CD4-positive, CD25-positive, alpha-beta regulatory T cell (primary cell): ENCODE measurements at regions not wholly inside any gene's neighbourhood (a gene's known extent, or its start where the extent isn't known, plus 50 kb on each side); places are given as distances from the start of the nearest gene placed in this dataset.

Experiments
- ATAC-seq, 2 donors: fragments of 150-1000 bp; cut with Tn5 transposase; one replicate each; pipeline ENCODE4 v1.10.0; 2021; ENCODE audit warnings: low read depth in 2 of 2, moderate number of reproducible peaks in 2 of 2, moderate library complexity in 1 of 2
- DNase-seq, 3 donors: peaks; one replicate each; pipeline versions ENCODE4 v3.0.0 to v3.0.0-alpha.2; 2012 to 2022; ENCODE audit warnings: mixed read lengths in 1 of 3
- H3K27ac ChIP-seq: one replicate; pipeline ENCODE4 v1.7.0; 2013; ENCODE audit warnings: mild to moderate bottlenecking, low read length; ENCODE audit not compliant: insufficient read depth, poor library complexity, severe bottlenecking
- H3K27me3 ChIP-seq: one replicate; pipeline ENCODE4 v1.7.0; 2013; ENCODE audit warnings: low read length; ENCODE audit not compliant: control insufficient read depth, insufficient read depth
- H3K36me3 ChIP-seq: one replicate; pipeline ENCODE4 v1.7.0; 2013; ENCODE audit warnings: mild to moderate bottlenecking, low read length, moderate library complexity; ENCODE audit not compliant: control insufficient read depth, insufficient read depth
- H3K4me1 ChIP-seq: 2 replicates; pipeline ENCODE4 v1.7.0; 2013; ENCODE audit warnings: mild to moderate bottlenecking, low read length; ENCODE audit not compliant: insufficient read depth, control insufficient read depth, poor library complexity, severe bottlenecking
- H3K4me3 ChIP-seq: one replicate; pipeline ENCODE4 v1.7.0; 2013; ENCODE audit warnings: low read depth, mild to moderate bottlenecking, low read length, moderate library complexity
- H3K9me3 ChIP-seq, 2 experiments: 1 replicate in 1 of 2; 2 replicates in 1 of 2; pipeline ENCODE4 v1.7.0; 2013; ENCODE audit warnings: low read length in 2 of 2, mild to moderate bottlenecking in 1 of 2, moderate library complexity in 1 of 2; ENCODE audit not compliant: control insufficient read depth in 2 of 2
- H3K27ac Mint-ChIP-seq, 3 donors: one replicate each; pipeline ENCODE4 v1.8.0; 2020 to 2022; ENCODE audit warnings: mild to moderate bottlenecking in 3 of 3, mixed read lengths in 3 of 3, moderate library complexity in 2 of 3
- H3K27me3 Mint-ChIP-seq: one replicate; pipeline ENCODE4 v1.8.0; 2022; ENCODE audit warnings: mild to moderate bottlenecking, mixed read lengths
- H3K36me3 Mint-ChIP-seq: one replicate; pipeline ENCODE4 v1.8.0; 2020; ENCODE audit warnings: mixed read lengths
- H3K4me1 Mint-ChIP-seq, 4 donors: one replicate each; pipeline ENCODE4 v1.8.0; 2020 to 2022; ENCODE audit warnings: mixed read lengths in 4 of 4, mild to moderate bottlenecking in 1 of 4
- H3K4me3 Mint-ChIP-seq, 4 donors: one replicate each; pipeline ENCODE4 v1.8.0; 2020 to 2022; ENCODE audit warnings: mild to moderate bottlenecking in 4 of 4, mixed read lengths in 4 of 4, moderate library complexity in 3 of 4
- H3K9me3 Mint-ChIP-seq, 7 donors: one replicate each; pipeline ENCODE4 v1.8.0; 2020 to 2022; ENCODE audit warnings: mixed read lengths in 7 of 7, mild to moderate bottlenecking in 3 of 7, moderate library complexity in 2 of 7

DNA sequence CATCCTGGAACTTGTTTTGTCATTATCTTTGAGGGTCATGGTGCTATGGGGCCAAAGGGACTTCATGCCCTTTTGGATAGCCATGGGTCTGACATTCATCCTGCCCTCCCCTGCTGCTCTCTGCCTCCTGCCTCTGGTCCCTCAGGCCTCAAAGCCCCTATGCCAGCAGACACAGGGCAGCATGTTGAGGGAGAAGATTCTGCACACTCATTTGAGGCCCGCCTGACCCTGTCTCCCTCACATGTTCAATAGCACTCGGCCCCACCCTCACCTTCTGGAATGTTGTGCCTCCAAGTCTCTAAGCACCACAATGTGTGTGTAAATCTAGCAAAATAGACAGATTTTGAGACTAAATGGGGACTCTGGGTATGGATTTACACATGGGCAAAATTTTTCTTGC is 178.7 kb upstream of the ANKRD28 start:
- no peak overlapping the region for H3K27ac Mint-ChIP-seq
- DNase-seq (no peak), ATAC-seq (no peak)
- H3K27me3 Mint-ChIP-seq = peaks cover 4% of the 10 kb centered on the region
- H3K9me3 Mint-ChIP-seq = peaks cover 0 to 1% (median 0%) of the 10 kb centered on the region in 7 donors
- Histone ChIP-seq H3K36me3 (no peaks in the 10 kb centered on the region), H3K27me3 (no peaks in the 10 kb centered on the region), H3K4me3 (no peak overlapping the region), H3K9me3 (no peaks in the 10 kb centered on the region), H3K4me1 (no peaks in the 10 kb centered on the region), H3K27ac (no peak overlapping the region)
- H3K4me3 Mint-ChIP-seq = no peak overlapping the region
- no peaks in the 10 kb centered on the region for H3K36me3 Mint-ChIP-seq
- no peaks in the 10 kb centered on the region for H3K4me1 Mint-ChIP-seq

DNA sequence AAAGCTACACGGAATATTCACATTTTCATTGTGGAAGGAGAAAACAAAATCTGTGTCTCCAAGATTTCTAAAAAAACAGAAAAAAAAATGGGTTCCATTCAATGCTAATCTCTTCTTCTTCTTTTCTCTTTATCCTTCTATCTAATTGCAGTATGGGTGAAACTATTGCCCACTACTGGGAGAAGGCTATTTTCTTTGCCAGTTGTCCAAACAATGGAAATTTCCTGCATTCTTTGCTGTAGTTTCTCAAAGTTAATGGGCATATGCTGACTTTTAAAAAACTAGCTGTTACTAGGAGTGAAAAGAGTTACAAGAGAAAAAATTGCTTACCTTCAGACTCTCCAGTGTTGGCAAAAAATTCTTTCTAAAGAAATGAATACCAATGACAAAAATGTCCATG is 179.3 kb upstream of the ANKRD28 start:
- Histone ChIP-seq H3K4me1 (no peaks in the 10 kb centered on the region), H3K4me3 (no peak overlapping the region), H3K9me3 (no peaks in the 10 kb centered on the region), H3K36me3 (no peaks in the 10 kb centered on the region), H3K27ac (no peak overlapping the region), H3K27me3 (no peaks in the 10 kb centered on the region)
- no peak overlapping the region for H3K4me3 Mint-ChIP-seq
- H3K27me3 Mint-ChIP-seq = no peaks in the 10 kb centered on the region
- no peaks in the 10 kb centered on the region for H3K4me1 Mint-ChIP-seq
- no peak for DNase-seq
- ATAC-seq = no peak
- H3K36me3 Mint-ChIP-seq = no peaks in the 10 kb centered on the region
- peaks cover 0 to 1% (median 0%) of the 10 kb centered on the region in 7 donors for H3K9me3 Mint-ChIP-seq
- no peak overlapping the region for H3K27ac Mint-ChIP-seq

DNA sequence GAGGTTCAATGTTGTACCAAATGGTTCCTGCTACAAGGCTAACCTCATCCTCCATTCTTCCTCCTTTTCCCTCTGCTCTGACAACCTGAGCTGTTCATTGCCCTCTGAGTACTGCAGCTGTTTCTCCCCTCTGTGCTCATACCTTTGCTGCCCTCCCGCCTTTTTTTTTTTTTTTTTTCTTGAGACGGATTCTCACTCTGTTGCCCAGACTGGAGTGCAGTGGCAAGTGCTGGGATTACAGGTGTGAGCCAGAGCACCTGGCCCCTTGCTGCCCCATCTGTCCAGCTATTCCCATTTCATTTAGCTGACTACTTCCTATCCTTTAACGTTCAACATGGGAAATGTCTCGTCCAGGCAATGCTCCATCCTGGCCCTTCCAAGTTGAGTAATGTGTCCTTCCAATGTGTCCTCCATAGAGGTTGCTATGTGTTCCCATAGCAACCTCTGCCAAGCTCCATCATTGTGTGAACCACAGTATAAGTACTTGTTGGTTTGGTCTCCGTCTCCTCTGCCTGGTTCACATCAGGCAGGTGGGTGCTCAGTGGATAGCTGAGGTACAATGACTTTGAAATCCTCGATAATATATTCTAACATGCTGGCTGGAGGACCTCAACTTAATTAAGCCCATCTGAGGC is 179.9 kb upstream of the ANKRD28 start:
- ATAC-seq (no peak), DNase-seq (no peak)
- Histone ChIP-seq H3K27ac (no peak overlapping the region), H3K36me3 (no peaks in the 10 kb centered on the region), H3K4me1 (no peaks in the 10 kb centered on the region), H3K4me3 (no peak overlapping the region), H3K9me3 (no peaks in the 10 kb centered on the region), H3K27me3 (no peaks in the 10 kb centered on the region)
- Mint-ChIP-seq H3K4me3 (no peak overlapping the region), H3K27me3 (no peaks in the 10 kb centered on the region), H3K4me1 (no peaks in the 10 kb centered on the region), H3K36me3 (no peaks in the 10 kb centered on the region), H3K27ac (no peak overlapping the region), H3K9me3 (peaks cover 0 to 1% (median 0%) of the 10 kb centered on the region in 7 donors)

DNA sequence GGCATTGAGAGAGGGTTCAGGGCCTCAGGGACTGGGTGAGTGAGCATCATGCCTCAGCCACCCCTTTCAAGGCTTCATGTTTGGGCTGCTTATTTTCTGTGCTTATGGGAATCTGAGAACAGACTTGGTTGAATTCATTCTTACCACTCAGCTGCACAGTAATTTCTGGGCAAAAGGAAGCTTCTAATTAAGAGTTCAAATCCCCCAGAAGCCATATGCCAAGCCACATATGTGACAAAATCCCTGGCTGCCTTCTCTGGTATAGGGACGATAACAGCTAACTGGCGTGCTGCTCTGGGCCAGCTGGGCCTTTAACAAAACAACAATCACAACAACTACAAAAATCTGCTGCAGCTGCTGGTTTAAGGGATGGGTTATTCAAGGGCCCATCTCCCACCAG is 181.0 kb upstream of the ANKRD28 start:
- Histone ChIP-seq H3K4me1 (no peaks in the 10 kb centered on the region), H3K9me3 (no peaks in the 10 kb centered on the region), H3K36me3 (no peaks in the 10 kb centered on the region), H3K27ac (no peak overlapping the region), H3K4me3 (no peak overlapping the region), H3K27me3 (no peaks in the 10 kb centered on the region)
- ATAC-seq (no peak), DNase-seq (no peak)
- no peak overlapping the region for H3K27ac Mint-ChIP-seq
- peaks cover 0 to 1% (median 0%) of the 10 kb centered on the region in 7 donors for H3K9me3 Mint-ChIP-seq
- no peaks in the 10 kb centered on the region for H3K4me1 Mint-ChIP-seq
- no peaks in the 10 kb centered on the region for H3K36me3 Mint-ChIP-seq
- H3K27me3 Mint-ChIP-seq = peaks cover 5% of the 10 kb centered on the region
- no peak overlapping the region for H3K4me3 Mint-ChIP-seq

DNA sequence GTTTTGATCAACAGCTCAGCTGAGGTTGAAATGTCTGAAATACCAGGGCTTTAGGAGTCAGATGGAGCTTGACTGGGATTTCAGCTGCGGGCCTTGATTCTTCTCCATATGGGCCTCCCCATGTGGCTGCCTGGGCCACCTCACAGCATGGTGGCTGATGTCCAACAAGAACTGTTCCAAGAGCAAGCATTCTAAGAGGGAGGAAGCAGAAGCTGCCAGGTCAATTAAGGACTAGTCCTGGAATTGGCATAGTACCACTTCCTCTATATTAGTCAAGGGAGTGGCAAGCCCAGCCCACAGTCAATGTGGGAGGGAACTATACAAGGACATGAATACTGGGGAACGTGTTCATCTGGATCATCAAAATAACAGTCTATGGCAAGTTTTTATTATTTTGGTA is 181.7 kb upstream of the ANKRD28 start:
- H3K27me3 ChIP-seq = no peaks in the 10 kb centered on the region
- H3K4me3 Mint-ChIP-seq = no peak overlapping the region
- H3K9me3 Mint-ChIP-seq = peaks cover 0 to 3% (median 0%) of the 10 kb centered on the region in 7 donors
- H3K27me3 Mint-ChIP-seq = peaks cover 5% of the 10 kb centered on the region
- DNase-seq (no peak), ATAC-seq (no peak)
- no peaks in the 10 kb centered on the region for H3K9me3 ChIP-seq
- H3K36me3 ChIP-seq = no peaks in the 10 kb centered on the region
- no peaks in the 10 kb centered on the region for H3K36me3 Mint-ChIP-seq
- no peaks in the 10 kb centered on the region for H3K4me1 ChIP-seq
- no peak overlapping the region for H3K4me3 ChIP-seq
- H3K27ac ChIP-seq = no peak overlapping the region
- H3K4me1 Mint-ChIP-seq = no peaks in the 10 kb centered on the region
- no peak overlapping the region for H3K27ac Mint-ChIP-seq

DNA sequence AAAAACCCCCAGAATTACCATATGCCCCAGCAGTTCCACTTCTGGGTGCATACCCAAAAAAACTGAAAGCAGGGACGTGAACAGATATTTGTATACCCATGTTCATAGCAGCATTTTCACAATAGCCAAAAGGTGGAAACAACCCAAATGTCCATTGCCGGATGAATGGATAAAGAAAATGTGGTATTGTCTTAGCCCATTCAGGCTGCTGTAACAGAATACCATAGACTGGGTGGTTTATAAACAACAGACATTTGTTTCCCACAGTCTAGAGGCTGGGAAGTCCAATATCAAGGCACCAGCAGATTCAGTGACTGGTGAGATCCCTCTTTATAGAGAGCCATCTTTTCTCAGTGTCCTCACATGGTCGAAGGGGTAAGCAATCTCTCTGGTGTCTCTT is 182.1 kb upstream of the ANKRD28 start:
- H3K27ac ChIP-seq = no peak overlapping the region

DNA sequence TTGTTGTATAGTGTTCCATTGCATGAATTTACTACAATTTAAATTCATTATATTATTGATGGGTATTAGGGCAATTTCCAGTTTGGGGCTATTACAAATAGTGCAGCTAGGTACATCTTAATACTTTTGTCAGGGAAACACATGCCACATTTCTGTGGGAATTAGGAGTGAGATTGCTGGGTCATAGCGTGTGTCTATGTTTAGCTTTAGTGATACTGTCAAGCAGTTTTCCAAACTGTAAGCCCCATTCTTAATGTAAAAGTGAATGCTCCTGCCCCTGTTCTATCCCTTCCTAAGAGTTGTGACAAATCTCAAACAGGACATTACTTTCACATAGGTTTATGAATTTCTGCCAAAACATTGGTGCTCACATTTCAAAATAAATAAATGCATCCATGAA is 184.5 kb upstream of the ANKRD28 start:
- peaks cover 0 to 7% (median 1%) of the 10 kb centered on the region in 7 donors for H3K9me3 Mint-ChIP-seq
- Histone ChIP-seq H3K27ac (no peak overlapping the region), H3K4me3 (no peak overlapping the region), H3K27me3 (peaks cover 3% of the 10 kb centered on the region), H3K4me1 (no peaks in the 10 kb centered on the region), H3K36me3 (no peaks in the 10 kb centered on the region), H3K9me3 (no peaks in the 10 kb centered on the region)
- peaks cover 10% of the 10 kb centered on the region for H3K27me3 Mint-ChIP-seq
- no peaks in the 10 kb centered on the region for H3K36me3 Mint-ChIP-seq
- DNase-seq (no peak), ATAC-seq (no peak)
- H3K27ac Mint-ChIP-seq = no peak overlapping the region
- H3K4me1 Mint-ChIP-seq = no peaks in the 10 kb centered on the region
- no peak overlapping the region for H3K4me3 Mint-ChIP-seq

More for the DNA sequence above, 182.1 kb upstream of the ANKRD28 start:
- Histone ChIP-seq H3K9me3 (no peaks in the 10 kb centered on the region), H3K4me3 (no peak overlapping the region), H3K27me3 (no peaks in the 10 kb centered on the region), H3K36me3 (no peaks in the 10 kb centered on the region), H3K4me1 (no peaks in the 10 kb centered on the region)
- H3K9me3 Mint-ChIP-seq = peaks cover 0 to 3% (median 0%) of the 10 kb centered on the region in 7 donors
- ATAC-seq (no peak), DNase-seq (no peak)
- H3K36me3 Mint-ChIP-seq = no peaks in the 10 kb centered on the region
- H3K4me1 Mint-ChIP-seq = no peaks in the 10 kb centered on the region
- H3K27me3 Mint-ChIP-seq = peaks cover 5% of the 10 kb centered on the region
- no peak overlapping the region for H3K27ac Mint-ChIP-seq
- H3K4me3 Mint-ChIP-seq = no peak overlapping the region

DNA sequence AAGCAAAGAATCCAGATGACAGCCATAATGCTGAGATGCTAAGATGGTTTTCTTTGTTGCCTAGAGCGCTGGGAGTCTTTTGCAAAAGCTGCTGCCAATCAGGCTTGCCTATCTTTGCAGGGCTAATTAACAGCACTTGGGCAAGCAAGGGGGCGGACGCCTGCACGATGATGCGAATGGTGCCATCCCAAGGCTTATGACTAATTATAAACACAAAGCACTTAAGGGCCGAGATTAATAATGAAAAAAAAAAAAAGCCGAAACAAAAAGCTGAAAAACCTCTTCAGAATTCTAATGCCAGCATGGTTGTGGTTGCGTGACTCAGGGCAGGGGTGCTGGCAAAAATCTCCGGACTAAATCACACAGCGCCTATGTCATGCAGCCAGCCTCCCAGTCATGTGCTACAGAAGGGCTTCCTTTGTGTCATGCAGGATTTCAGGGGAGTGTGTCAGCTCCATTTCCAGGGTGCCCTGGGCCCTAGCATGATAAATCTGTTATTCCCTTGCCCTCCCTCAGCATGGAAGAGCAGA is 185.0 kb upstream of the ANKRD28 start:
- Mint-ChIP-seq H3K27me3 (peaks cover 10% of the 10 kb centered on the region), H3K27ac (no peak overlapping the region), H3K9me3 (peaks cover 0 to 7% (median 1%) of the 10 kb centered on the region in 7 donors), H3K4me1 (no peaks in the 10 kb centered on the region), H3K4me3 (no peak overlapping the region), H3K36me3 (no peaks in the 10 kb centered on the region)
- DNase-seq = no peak
- no peaks in the 10 kb centered on the region for H3K4me1 ChIP-seq
- no peak overlapping the region for H3K4me3 ChIP-seq
- H3K27me3 ChIP-seq = peaks cover 3% of the 10 kb centered on the region
- no peak overlapping the region for H3K27ac ChIP-seq
- H3K9me3 ChIP-seq = no peaks in the 10 kb centered on the region
- ATAC-seq = no peak
- no peaks in the 10 kb centered on the region for H3K36me3 ChIP-seq
